Neural cell (in vitro differentiated cells): ENCODE measurements at regions not wholly inside any gene's neighbourhood (a gene's known extent, or its start where the extent isn't known, plus 50 kb on each side); places are given as distances from the start of the nearest gene placed in this dataset.

Experiments used
- H2AFZ ChIP-seq: fragments of 200-600, 300-800 bp; sonication (generic), shearing (Covaris generic); 2 replicates; pipeline ENCODE4 v1.6.0; 2014; ENCODE audit warnings: low read depth, mild to moderate bottlenecking, antibody characterized with exemption, low read length, moderate library complexity
- H3F3A ChIP-seq: fragments of 200-600 bp; shearing (Covaris generic); 2 replicates; pipeline ENCODE4 v1.6.1; 2016; ENCODE audit warnings: mild to moderate bottlenecking, moderate library complexity, mixed read lengths, antibody characterized with exemption, low read length; ENCODE audit not compliant: insufficient read depth, poor library complexity, severe bottlenecking
- H3K27ac ChIP-seq: fragments of 200-600, 300-800 bp; sonication (generic), shearing (Covaris generic); 2 replicates; pipeline ENCODE4 v1.5.1; 2014; ENCODE audit warnings: mild to moderate bottlenecking, low read length, moderate library complexity
- H3K27me3 ChIP-seq: fragments of 300-800, 200-600 bp; sonication (generic), shearing (Covaris generic); 2 replicates; pipeline ENCODE4 v1.6.0; 2014; ENCODE audit warnings: mild to moderate bottlenecking, low read depth, low read length, moderate library complexity; ENCODE audit not compliant: insufficient read depth
- H3K36me3 ChIP-seq: fragments of 300-800, 200-600 bp; sonication (generic), shearing (Covaris generic); 2 replicates; pipeline ENCODE4 v1.5.1; 2014; ENCODE audit warnings: mild to moderate bottlenecking, antibody characterized with exemption, low read length, moderate library complexity; ENCODE audit not compliant: insufficient read depth
- H3K4me2 ChIP-seq: fragments of 300-800, 200-600 bp; sonication (generic), shearing (Covaris generic); 2 replicates; pipeline ENCODE4 v1.6.0; 2014; ENCODE audit warnings: mild to moderate bottlenecking, low read length
- H3K4me3 ChIP-seq: fragments of 300-800, 200-600 bp; sonication (generic), shearing (Covaris generic); 2 replicates; pipeline ENCODE4 v1.5.1; 2014; ENCODE audit warnings: mild to moderate bottlenecking, low read length, moderate library complexity
- H3K79me2 ChIP-seq: fragments of 200-600 bp; shearing (Covaris generic); replicated peaks from 2 replicates; pipeline ENCODE4 v1.6.0; 2014; ENCODE audit warnings: mild to moderate bottlenecking, low read length, moderate library complexity; ENCODE audit not compliant: insufficient read depth
- H3K9ac ChIP-seq: fragments of 300-800, 200-600 bp; sonication (generic), shearing (Covaris generic); 2 replicates; pipeline ENCODE4 v1.6.1; 2016; ENCODE audit warnings: mild to moderate bottlenecking, low read length, mixed read lengths
- H3K9me2 ChIP-seq: fragments of 200-600 bp; shearing (Covaris generic); 2 replicates; pipeline ENCODE4 v1.6.1; 2016; ENCODE audit warnings: mild to moderate bottlenecking, low read length, mixed read lengths; ENCODE audit not compliant: insufficient read depth
- H3K9me3 ChIP-seq: fragments of 200-600, 300-800 bp; sonication (generic), shearing (Covaris generic); 2 replicates; pipeline ENCODE4 v1.6.1; 2016; ENCODE audit warnings: mild to moderate bottlenecking, mixed run types, low read length, moderate library complexity, mixed read lengths
- H4K20me1 ChIP-seq: fragments of 200-600 bp; shearing (Covaris generic); 2 replicates; pipeline ENCODE4 v1.6.1; 2016; ENCODE audit warnings: mild to moderate bottlenecking, mixed run types; ENCODE audit not compliant: insufficient read depth
- CTCF ChIP-seq: fragments of 450-650 bp; IDR thresholded peaks from 2 replicates; pipeline ENCODE4 v1.5.1; 2014; ENCODE audit warnings: antibody characterized with exemption, mild to moderate bottlenecking, moderate library complexity; ENCODE audit not compliant: poor library complexity, severe bottlenecking
- EP300 ChIP-seq: fragments of 450-650 bp; conservative IDR thresholded peaks from 2 replicates; pipeline ENCODE4 v1.6.1; 2014; ENCODE audit warnings: antibody characterized with exemption, mild to moderate bottlenecking, moderate library complexity; ENCODE audit not compliant: poor library complexity, severe bottlenecking
- EZH2 ChIP-seq: fragments of 200-600, 300-800 bp; shearing (Covaris generic), sonication (generic); IDR thresholded peaks from 2 replicates; pipeline ENCODE4 v1.6.1; 2014; ENCODE audit warnings: antibody characterized with exemption, low read length, borderline replicate concordance, mild to moderate bottlenecking; ENCODE audit not compliant: insufficient read depth, poor library complexity, severe bottlenecking
- MXI1 ChIP-seq: fragments of 450-650 bp; conservative IDR thresholded peaks from 2 replicates; pipeline ENCODE4 v1.6.1; 2014; ENCODE audit warnings: antibody characterized with exemption, mild to moderate bottlenecking; ENCODE audit not compliant: poor library complexity, severe bottlenecking
- POLR2AphosphoS5 ChIP-seq: IDR thresholded peaks from 2 replicates; pipeline ENCODE4 v1.6.1; 2012
- RAD21 ChIP-seq: fragments of 450-650 bp; conservative IDR thresholded peaks from 2 replicates; pipeline ENCODE4 v1.6.1; 2014; ENCODE audit warnings: antibody characterized with exemption, mild to moderate bottlenecking, moderate library complexity
- REST ChIP-seq: IDR thresholded peaks from 2 replicates; pipeline ENCODE4 v1.6.1; 2012; ENCODE audit warnings: borderline replicate concordance
- SMC3 ChIP-seq: fragments of 450-650 bp; conservative IDR thresholded peaks from 2 replicates; pipeline ENCODE4 v1.6.1; 2014; ENCODE audit warnings: antibody characterized with exemption, mild to moderate bottlenecking, moderate library complexity; ENCODE audit not compliant: poor library complexity
- TAF1 ChIP-seq: IDR thresholded peaks from 2 replicates; pipeline ENCODE4 v1.6.1; 2012; ENCODE audit warnings: low read depth

GRCh38 chr6:169024047-169024660 lies 229.5 kb downstream of the THBS2 start:
- Histone ChIP-seq H3K79me2 (no peaks in the 10 kb centered on the region), H3K36me3 (no peaks in the 10 kb centered on the region)
- TF ChIP-seq CTCF (no peak), SMC3 (no peak), EZH2 (no peak), EP300 (no peak), MXI1 (no peak), TAF1 (no peak), REST (no peak), RAD21 (no peak), POLR2AphosphoS5 (no peak)

GRCh38 chr6:169023161-169023874 lies 230.3 kb downstream of the THBS2 start:
- Histone ChIP-seq H2AFZ (no peak overlapping the region), H3K9me3 (no peaks in the 10 kb centered on the region), H3K4me3 (no peak overlapping the region), H3K27ac (no peak overlapping the region), H3K9me2 (no peaks in the 10 kb centered on the region), H3K9ac (no peak overlapping the region), H3K4me2 (no peak overlapping the region), H3K36me3 (no peaks in the 10 kb centered on the region), H3F3A (no peaks in the 10 kb centered on the region), H4K20me1 (no peaks in the 10 kb centered on the region), H3K27me3 (no peaks in the 10 kb centered on the region), H3K79me2 (no peaks in the 10 kb centered on the region)
- TF ChIP-seq MXI1 = no peak
- TF ChIP-seq REST = no peak
- TF ChIP-seq SMC3 = no peak
- no peak for TF ChIP-seq RAD21
- no peak for TF ChIP-seq CTCF
- no peak for TF ChIP-seq TAF1
- TF ChIP-seq POLR2AphosphoS5 = no peak
- no peak for TF ChIP-seq EP300
- no peak for TF ChIP-seq EZH2

More at GRCh38 chr6:169024047-169024660, 229.5 kb downstream of the THBS2 start:
- Histone ChIP-seq H3K27me3 (no peaks in the 10 kb centered on the region), H3K27ac (no peak overlapping the region), H3K9me2 (no peaks in the 10 kb centered on the region), H3K9me3 (no peaks in the 10 kb centered on the region), H3K9ac (no peak overlapping the region), H3K4me2 (no peak overlapping the region), H3K4me3 (no peak overlapping the region), H4K20me1 (no peaks in the 10 kb centered on the region), H2AFZ (no peak overlapping the region), H3F3A (no peaks in the 10 kb centered on the region)
